Panc1 (cell line): ENCODE measurements at regions not wholly inside any gene's neighbourhood (a gene's known extent, or its start where the extent isn't known, plus 50 kb on each side); places are given as distances from the start of the nearest gene placed in this dataset.

Experiments
- POLR2AphosphoS5 ChIP-seq: IDR thresholded peaks from 2 replicates; pipeline ENCODE4 v1.6.1; 2012; ENCODE audit warnings: mild to moderate bottlenecking, low read depth, low read length, moderate library complexity
- SIN3A ChIP-seq: IDR thresholded peaks from 2 replicates; pipeline ENCODE4 v1.6.1; 2012; ENCODE audit warnings: low read depth, mild to moderate bottlenecking, low read length, moderate library complexity, borderline replicate concordance; ENCODE audit not compliant: insufficient read depth
- TCF7L2 ChIP-seq: IDR thresholded peaks from 2 replicates; pipeline ENCODE4 v1.6.1; 2011; ENCODE audit warnings: mild to moderate bottlenecking, low read depth, low read length, inconsistent platforms
- TF ChIP-seq, protein P1 (sequence below): fragments of 450-650 bp; IDR thresholded peaks from 2 replicates; pipeline ENCODE4 v1.5.1; 2017; ENCODE audit warnings: mild to moderate bottlenecking
- TF ChIP-seq, protein P2 (sequence below), 2 experiments: IDR thresholded peaks; 2 replicates each; pipeline ENCODE4 v1.6.1; 2011 to 2012; ENCODE audit warnings: low read depth in 2 of 2, control low read depth in 1 of 2, low read length in 1 of 2, mild to moderate bottlenecking in 1 of 2, moderate library complexity in 1 of 2; ENCODE audit not compliant: insufficient read depth in 1 of 2

DNA sequence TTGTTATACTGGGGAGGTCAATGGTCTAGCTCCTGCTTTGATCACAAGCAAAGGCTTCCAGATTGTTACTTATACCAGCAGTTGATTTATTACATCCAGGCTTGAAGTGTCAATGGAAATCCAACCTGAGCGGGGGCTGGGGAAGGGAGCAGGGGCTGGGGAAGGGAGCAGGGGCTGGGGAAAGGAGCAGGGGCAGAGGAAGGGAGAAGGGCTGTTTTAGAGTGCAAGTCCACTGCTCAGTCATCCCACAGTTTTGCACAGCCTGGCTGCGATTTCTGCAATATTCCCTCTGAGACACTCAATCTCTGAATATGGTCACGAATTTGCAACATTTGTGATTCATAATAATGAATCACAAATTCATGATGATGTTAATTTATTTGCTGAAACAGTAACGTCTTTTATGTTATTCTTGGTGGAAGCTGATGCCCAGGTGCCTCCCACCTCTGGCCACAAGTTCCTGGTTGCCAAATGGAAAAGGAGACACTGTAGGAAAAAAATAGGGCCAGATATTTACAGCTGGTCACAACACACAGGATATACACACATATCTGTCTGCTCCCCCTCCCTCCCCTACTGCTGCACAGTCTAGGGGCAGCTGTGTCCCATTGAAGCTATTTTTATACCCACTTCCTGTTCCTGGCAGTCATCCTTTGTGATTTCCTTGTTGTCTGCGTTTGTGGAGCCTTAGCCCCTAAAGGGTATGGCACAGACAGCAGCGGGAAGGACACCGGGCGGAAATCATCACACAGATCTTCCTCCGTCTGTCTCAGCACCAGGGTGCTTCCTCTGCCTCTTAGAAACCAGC, 325.1 kb downstream of the GADD45G start:
- TF ChIP-seq, protein P1, sequence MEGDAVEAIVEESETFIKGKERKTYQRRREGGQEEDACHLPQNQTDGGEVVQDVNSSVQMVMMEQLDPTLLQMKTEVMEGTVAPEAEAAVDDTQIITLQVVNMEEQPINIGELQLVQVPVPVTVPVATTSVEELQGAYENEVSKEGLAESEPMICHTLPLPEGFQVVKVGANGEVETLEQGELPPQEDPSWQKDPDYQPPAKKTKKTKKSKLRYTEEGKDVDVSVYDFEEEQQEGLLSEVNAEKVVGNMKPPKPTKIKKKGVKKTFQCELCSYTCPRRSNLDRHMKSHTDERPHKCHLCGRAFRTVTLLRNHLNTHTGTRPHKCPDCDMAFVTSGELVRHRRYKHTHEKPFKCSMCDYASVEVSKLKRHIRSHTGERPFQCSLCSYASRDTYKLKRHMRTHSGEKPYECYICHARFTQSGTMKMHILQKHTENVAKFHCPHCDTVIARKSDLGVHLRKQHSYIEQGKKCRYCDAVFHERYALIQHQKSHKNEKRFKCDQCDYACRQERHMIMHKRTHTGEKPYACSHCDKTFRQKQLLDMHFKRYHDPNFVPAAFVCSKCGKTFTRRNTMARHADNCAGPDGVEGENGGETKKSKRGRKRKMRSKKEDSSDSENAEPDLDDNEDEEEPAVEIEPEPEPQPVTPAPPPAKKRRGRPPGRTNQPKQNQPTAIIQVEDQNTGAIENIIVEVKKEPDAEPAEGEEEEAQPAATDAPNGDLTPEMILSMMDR = no peak
- TF ChIP-seq POLR2AphosphoS5 (no peak), TCF7L2 (no peak), SIN3A (no peak)
- TF ChIP-seq, protein P2, sequence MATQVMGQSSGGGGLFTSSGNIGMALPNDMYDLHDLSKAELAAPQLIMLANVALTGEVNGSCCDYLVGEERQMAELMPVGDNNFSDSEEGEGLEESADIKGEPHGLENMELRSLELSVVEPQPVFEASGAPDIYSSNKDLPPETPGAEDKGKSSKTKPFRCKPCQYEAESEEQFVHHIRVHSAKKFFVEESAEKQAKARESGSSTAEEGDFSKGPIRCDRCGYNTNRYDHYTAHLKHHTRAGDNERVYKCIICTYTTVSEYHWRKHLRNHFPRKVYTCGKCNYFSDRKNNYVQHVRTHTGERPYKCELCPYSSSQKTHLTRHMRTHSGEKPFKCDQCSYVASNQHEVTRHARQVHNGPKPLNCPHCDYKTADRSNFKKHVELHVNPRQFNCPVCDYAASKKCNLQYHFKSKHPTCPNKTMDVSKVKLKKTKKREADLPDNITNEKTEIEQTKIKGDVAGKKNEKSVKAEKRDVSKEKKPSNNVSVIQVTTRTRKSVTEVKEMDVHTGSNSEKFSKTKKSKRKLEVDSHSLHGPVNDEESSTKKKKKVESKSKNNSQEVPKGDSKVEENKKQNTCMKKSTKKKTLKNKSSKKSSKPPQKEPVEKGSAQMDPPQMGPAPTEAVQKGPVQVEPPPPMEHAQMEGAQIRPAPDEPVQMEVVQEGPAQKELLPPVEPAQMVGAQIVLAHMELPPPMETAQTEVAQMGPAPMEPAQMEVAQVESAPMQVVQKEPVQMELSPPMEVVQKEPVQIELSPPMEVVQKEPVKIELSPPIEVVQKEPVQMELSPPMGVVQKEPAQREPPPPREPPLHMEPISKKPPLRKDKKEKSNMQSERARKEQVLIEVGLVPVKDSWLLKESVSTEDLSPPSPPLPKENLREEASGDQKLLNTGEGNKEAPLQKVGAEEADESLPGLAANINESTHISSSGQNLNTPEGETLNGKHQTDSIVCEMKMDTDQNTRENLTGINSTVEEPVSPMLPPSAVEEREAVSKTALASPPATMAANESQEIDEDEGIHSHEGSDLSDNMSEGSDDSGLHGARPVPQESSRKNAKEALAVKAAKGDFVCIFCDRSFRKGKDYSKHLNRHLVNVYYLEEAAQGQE (IDR thresholded peaks at IDR 0.05; ENCODE audit: insufficient read depth in 1 of 2, low read depth in 2 of 2, low read length in 1 of 2) = no peak
